ENCODE measurements at regions not wholly inside any gene's neighbourhood (a gene's known extent, or its start where the extent isn't known, plus 50 kb on each side); places are given as distances from the start of the nearest gene placed in this dataset.

DNA sequence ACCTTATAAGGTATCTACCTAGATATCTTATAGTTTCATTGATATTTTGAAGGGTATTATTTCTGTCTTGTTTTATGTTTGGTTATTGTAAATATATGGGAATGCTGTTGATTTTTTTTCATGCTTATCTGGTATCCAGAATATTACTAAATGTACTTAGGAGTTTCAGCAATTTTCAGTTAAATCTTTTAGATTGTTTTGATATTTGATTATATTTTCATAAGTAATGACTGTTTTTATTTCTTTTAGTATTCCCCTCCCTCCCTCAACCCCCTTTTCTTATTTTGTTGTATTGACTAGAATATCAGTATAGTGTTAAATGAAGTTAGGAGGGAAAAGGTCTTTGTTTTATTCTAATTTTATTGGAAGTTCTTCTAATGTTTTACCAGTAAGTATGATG, 344.4 kb upstream of the PROX1 start:
- no peak for DNase-seq (ENCODE audit: low read depth in 2 of 2)

- no peak for DNase-seq (ENCODE audit: low read depth in 2 of 2)
Observed at GRCh38 chr1:213647864-213648650, 339.7 kb upstream of the PROX1 start.

GRCh38 chr1:213649373-213649772, 338.4 kb upstream of the PROX1 start:
- no peak for DNase-seq (ENCODE audit: low read depth in 2 of 2)

- no peak for DNase-seq (ENCODE audit: low read depth in 2 of 2)
Observed at GRCh38 chr1:213650603-213651002, 337.2 kb upstream of the PROX1 start.

DNA sequence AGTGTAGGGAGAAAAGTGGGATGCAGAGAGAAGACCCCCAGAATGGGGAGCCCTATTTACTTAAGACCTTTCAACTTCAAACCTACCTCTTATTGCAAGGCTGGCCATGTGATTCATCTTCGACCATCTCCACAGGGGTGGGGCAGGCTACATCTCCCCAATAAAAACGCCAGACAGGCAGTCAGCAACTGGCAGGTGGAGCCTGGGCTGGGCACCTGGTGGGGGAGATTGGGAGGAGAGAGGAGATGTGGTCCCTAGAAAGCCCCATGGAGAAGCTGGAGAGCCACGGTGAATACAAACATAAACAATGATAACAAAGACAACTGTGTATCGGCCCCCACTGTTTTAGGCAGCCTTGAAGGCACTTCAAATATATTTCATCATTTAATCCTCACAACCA, 336.7 kb upstream of the PROX1 start:
- DNase-seq (ENCODE audit: low read depth in 2 of 2): no peak

- DNase-seq (ENCODE audit: low read depth in 2 of 2): no peak
Observed at GRCh38 chr1:213652109-213652508, 335.7 kb upstream of the PROX1 start.

- DNase-seq (ENCODE audit: low read depth in 2 of 2): no peak
Observed at GRCh38 chr1:213656039-213656438, 331.7 kb upstream of the PROX1 start.

DNA sequence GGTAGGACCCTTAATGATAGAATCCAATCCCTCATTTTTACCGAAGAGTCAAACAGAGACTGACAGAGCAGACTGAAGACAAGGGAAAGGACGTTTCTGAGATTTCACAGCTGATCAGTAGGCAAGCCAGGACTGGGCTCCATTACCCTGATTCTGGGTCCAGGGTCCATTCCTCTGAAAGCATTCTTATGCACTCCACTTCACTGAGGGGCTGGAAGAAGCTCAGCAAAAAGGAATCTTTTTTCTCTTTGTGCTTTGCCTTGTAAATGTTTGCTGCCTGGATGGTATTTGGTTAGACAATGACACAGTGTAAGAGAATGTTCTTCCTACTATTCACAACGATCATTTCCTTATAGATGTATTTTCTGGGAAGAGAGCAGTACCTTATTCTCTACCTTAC, 331.3 kb upstream of the PROX1 start:
- DNase-seq (ENCODE audit: low read depth in 2 of 2): no peak

DNA sequence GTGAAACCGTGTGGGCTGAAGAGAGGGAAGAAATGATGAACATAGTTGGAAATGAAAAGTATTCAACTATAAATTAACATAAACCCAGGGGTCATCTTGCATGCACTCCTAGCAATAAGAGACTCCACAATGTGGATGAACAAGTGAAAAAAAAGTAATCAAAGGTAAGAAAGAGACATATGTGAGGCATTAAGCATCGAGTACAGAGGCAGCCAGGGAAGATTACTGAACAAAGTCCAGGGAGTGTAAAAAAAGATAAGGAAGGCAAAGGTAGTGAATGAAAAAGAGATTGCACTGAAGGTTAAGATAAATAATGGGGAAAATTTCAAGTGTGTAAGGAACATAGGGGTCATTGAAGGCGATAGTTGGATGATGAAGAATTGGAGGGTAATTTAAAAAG, 330.8 kb upstream of the PROX1 start:
- DNase-seq (ENCODE audit: low read depth in 2 of 2): no peak

DNA sequence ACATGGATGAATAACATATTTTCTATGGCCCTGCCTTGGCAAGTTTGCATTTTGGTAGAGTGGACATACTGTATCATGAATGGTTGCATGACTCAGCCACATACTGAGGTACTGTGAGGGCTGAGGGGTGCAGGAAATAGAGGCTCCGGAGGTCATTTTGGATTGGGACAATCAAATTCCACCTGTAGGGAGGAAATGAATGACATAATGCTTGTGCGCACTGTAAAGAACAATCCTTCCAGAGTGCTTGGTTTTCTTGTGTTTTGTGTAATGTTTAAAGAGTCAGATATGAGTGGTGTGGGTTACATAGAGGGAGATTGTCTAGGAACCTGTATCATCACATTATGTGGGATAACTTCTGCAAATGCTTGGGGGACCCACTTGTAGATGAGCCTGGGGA, 329.9 kb upstream of the PROX1 start:
- DNase-seq (ENCODE audit: low read depth in 2 of 2): no peak

DNA sequence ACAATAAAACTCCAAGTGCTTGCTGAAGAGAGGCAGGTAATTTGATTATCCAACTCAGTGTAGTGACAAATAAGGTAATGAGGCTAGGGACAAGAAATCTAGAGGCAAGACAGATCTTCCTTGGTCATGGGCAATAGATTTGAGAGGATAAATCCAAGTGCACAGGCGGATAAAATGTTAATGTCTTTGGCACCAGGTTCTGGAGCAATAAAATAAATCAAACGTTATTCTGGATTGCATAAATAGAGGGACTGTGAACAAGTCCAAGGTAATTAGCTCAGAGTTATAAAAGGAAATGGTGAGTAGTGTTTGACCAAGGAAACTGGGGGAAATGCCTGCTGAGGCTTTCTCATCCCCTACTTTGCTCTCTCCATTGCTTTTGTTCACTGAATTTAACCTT, 329.3 kb upstream of the PROX1 start:
- no peak for DNase-seq (ENCODE audit: low read depth in 2 of 2)

- DNase-seq (ENCODE audit: low read depth in 2 of 2): no peak
Observed at GRCh38 chr1:213659580-213660547, 327.9 kb upstream of the PROX1 start.

DNA sequence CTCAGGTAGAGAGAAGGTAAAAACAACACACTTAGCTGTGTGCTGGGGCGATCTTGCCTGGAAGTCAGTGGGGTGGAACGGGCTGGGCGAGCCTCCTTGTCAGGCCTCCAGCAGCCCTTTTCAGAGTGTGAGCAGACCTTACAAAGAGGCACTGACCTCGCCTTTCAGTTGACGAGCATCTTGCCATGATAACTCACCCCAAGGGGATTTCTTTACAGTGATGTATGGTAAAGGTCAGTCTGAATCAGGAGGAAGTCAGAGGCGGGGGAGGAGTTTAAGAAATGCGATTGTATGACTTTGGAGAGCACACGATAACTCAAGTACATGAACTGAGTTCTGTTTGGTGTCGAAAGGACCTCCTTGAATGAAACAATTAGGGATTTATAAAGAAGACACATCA, 326.5 kb upstream of the PROX1 start:
- no peak for DNase-seq (ENCODE audit: low read depth in 2 of 2)

- DNase-seq (ENCODE audit: low read depth in 2 of 2): no peak
Observed at GRCh38 chr1:213666113-213666512, 321.7 kb upstream of the PROX1 start.

- DNase-seq (ENCODE audit: low read depth in 2 of 2): no peak
Observed at GRCh38 chr1:213666922-213667321, 320.9 kb upstream of the PROX1 start.

- no peak for DNase-seq (ENCODE audit: low read depth in 2 of 2)
Observed at GRCh38 chr1:213669512-213669911, 318.3 kb upstream of the PROX1 start.

DNA sequence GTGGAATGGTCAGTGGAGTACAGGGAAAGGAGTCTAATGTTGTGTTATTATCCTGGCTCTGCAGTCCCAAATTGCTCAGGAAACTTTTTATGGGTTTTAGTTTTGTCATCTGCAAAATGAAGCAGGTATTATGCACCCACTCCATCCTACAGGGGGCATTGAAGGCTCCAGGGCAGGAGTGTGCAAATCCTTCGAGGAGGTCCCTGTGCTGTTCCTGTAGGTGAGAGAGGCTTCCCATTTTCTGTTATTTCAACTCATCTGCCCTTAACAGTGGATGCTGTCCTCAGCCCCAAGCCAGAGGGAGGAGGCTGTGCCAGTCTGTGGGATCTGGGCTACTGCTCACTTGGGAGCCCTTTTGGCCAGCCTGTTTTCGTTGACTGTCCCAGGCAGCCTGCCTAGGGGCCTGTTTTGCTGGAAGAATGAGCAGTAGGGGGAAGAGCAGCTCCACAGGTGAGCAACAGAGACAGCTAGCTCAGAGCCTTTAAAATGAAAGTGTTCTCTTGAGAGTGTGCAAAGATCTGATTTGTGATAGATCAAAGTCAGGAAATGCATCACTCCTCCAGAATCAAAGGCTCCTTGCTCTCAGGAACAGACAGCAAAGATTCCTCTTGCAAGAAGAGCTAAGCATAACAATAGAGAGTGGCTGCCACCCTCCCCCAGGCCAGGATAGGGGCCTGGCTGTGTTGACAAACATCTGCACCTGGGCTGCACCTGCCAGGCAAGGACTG, 317.6 kb upstream of the PROX1 start:
- DNase-seq (ENCODE audit: low read depth in 2 of 2): no peak

- no peak for DNase-seq (ENCODE audit: low read depth in 2 of 2)
Observed at GRCh38 chr1:213670692-213671023, 317.1 kb upstream of the PROX1 start.

- DNase-seq (ENCODE audit: low read depth in 2 of 2): no peak
Observed at GRCh38 chr1:213675043-213675442, 312.7 kb upstream of the PROX1 start.

- no peak for DNase-seq (ENCODE audit: low read depth in 2 of 2)
Observed at GRCh38 chr1:213676736-213677135, 311.0 kb upstream of the PROX1 start.

GRCh38 chr1:213678348-213678747, 309.4 kb upstream of the PROX1 start:
- no peak for DNase-seq (ENCODE audit: low read depth in 2 of 2)

- no peak for DNase-seq (ENCODE audit: low read depth in 2 of 2)
Observed at GRCh38 chr1:213678753-213679152, 309.0 kb upstream of the PROX1 start.
